ENCODE measurements at regions not wholly inside any gene's neighbourhood (a gene's known extent, or its start where the extent isn't known, plus 50 kb on each side); places are given as distances from the start of the nearest gene placed in this dataset.

GRCh38 chr3:118067439-118067838 lies 967.2 kb downstream of the IGSF11 start:
- H2BK15ac ChIP-seq (ENCODE audit: low read depth, poor library complexity, severe bottlenecking): no peak overlapping the region
- H3K14ac ChIP-seq (ENCODE audit: low read length in 2 of 2): no peak overlapping the region
- no peak overlapping the region for H4K91ac ChIP-seq (ENCODE audit: low read length)
- no peak overlapping the region for H3K23ac ChIP-seq (ENCODE audit: low read length in 2 of 2)
- no peak overlapping the region for H3K4me3 ChIP-seq (ENCODE audit: insufficient read depth in 1 of 2, low read depth in 1 of 2, low read length in 2 of 2)
- H3K4ac ChIP-seq (ENCODE audit: low read depth in 1 of 2, low read length in 2 of 2): no peak overlapping the region
- no peak overlapping the region for H2AFZ ChIP-seq (ENCODE audit: low read depth, low read length)
- no peak overlapping the region for H2BK5ac ChIP-seq (ENCODE audit: low read depth, low read length, poor library complexity, severe bottlenecking)
- H3K9ac ChIP-seq (ENCODE audit: low read length): no peak overlapping the region
- no peak overlapping the region for H3K18ac ChIP-seq (ENCODE audit: low read depth in 1 of 2, low read length in 2 of 2)
- 97% methylated on average over 2 of the region's 4 CpGs for WGBS
- H2AK5ac ChIP-seq (ENCODE audit: low read length, severe bottlenecking): no peak overlapping the region
- H3K9me3 ChIP-seq (ENCODE audit: control insufficient read depth, low read length): peaks cover 20% of the 10 kb centered on the region
- no peaks in the 10 kb centered on the region for H3K27me3 ChIP-seq (ENCODE audit: control insufficient read depth in 1 of 2, insufficient read depth in 1 of 2, low read length in 2 of 2)
- no peaks in the 10 kb centered on the region for H3K4me1 ChIP-seq (ENCODE audit: control insufficient read depth, insufficient read depth, low read depth, low read length)
- H4K8ac ChIP-seq (ENCODE audit: low read length): no peak overlapping the region
- H3K27ac ChIP-seq (ENCODE audit: low read length, poor library complexity, severe bottlenecking): no peak overlapping the region
- no peak overlapping the region for H2BK12ac ChIP-seq (ENCODE audit: low read length in 2 of 2)
- DNase-seq: no peak
- no peak overlapping the region for H2BK120ac ChIP-seq (ENCODE audit: low read depth, low read length)
- H3K79me1 ChIP-seq (replicated peaks; ENCODE audit: low read length, poor library complexity, severe bottlenecking): no peaks in the 10 kb centered on the region
- H3K4me2 ChIP-seq (ENCODE audit: low read length, poor library complexity, severe bottlenecking): no peak overlapping the region
- no peaks in the 10 kb centered on the region for H3K36me3 ChIP-seq (ENCODE audit: control insufficient read depth in 1 of 2, insufficient read depth in 2 of 2, low read depth in 1 of 2, low read length in 2 of 2)

DNA sequence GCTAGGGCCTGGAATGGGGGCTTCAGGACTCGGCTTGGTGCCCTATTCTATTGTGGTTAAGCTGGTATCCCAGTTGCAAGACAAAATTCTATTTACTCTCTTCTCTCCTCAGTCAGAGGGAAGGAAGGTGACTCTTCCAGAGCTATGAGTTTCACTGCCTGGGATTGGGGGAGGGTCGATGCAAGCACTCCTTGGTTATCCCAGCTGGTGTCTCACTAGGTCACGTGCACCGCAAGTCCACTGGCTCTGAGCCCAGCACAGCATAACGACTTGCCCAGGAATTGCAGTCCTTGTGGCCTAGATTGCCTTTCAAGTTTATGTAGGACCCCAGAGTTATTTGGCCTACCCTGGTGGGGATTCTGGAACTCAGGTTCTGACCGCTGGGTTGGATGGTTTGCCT lies 958.8 kb downstream of the IGSF11 start:
- Histone ChIP-seq H2BK5ac (ENCODE audit: low read depth, low read length, poor library complexity, severe bottlenecking) (no peak overlapping the region), H3K4me2 (ENCODE audit: low read length, poor library complexity, severe bottlenecking) (no peak overlapping the region), H3K18ac (ENCODE audit: low read depth in 1 of 2, low read length in 2 of 2) (no peak overlapping the region), H2BK120ac (ENCODE audit: low read depth, low read length) (no peak overlapping the region), H3K14ac (ENCODE audit: low read length in 2 of 2) (no peak overlapping the region), H3K4me3 (ENCODE audit: insufficient read depth in 1 of 2, low read depth in 1 of 2, low read length in 2 of 2) (no peak overlapping the region), H3K4ac (ENCODE audit: low read depth in 1 of 2, low read length in 2 of 2) (no peak overlapping the region), H2AK5ac (ENCODE audit: low read length, severe bottlenecking) (no peak overlapping the region), H2BK15ac (ENCODE audit: low read depth, poor library complexity, severe bottlenecking) (no peak overlapping the region), H3K79me1 (replicated peaks; ENCODE audit: low read length, poor library complexity, severe bottlenecking) (no peaks in the 10 kb centered on the region), H4K91ac (ENCODE audit: low read length) (no peak overlapping the region), H3K27me3 (ENCODE audit: control insufficient read depth in 1 of 2, insufficient read depth in 1 of 2, low read length in 2 of 2) (no peaks in the 10 kb centered on the region), H3K27ac (ENCODE audit: low read length, poor library complexity, severe bottlenecking) (no peak overlapping the region), H3K9me3 (ENCODE audit: control insufficient read depth, low read length) (peaks cover 26% of the 10 kb centered on the region), H3K23ac (ENCODE audit: low read length in 2 of 2) (no peak overlapping the region), H3K9ac (ENCODE audit: low read length) (no peak overlapping the region), H3K4me1 (ENCODE audit: control insufficient read depth, insufficient read depth, low read depth, low read length) (no peaks in the 10 kb centered on the region), H3K36me3 (ENCODE audit: control insufficient read depth in 1 of 2, insufficient read depth in 2 of 2, low read depth in 1 of 2, low read length in 2 of 2) (no peaks in the 10 kb centered on the region), H4K8ac (ENCODE audit: low read length) (no peak overlapping the region), H2BK12ac (ENCODE audit: low read length in 2 of 2) (no peak overlapping the region), H2AFZ (ENCODE audit: low read depth, low read length) (no peak overlapping the region)
- WGBS: 73% methylated on average over 5 of the region's 6 CpGs
- no peak for DNase-seq

GRCh38 chr3:118077332-118077731 lies 957.3 kb downstream of the IGSF11 start:
- H2BK12ac ChIP-seq (ENCODE audit: low read length in 2 of 2): no peak overlapping the region
- no peaks in the 10 kb centered on the region for H3K36me3 ChIP-seq (ENCODE audit: control insufficient read depth in 1 of 2, insufficient read depth in 2 of 2, low read depth in 1 of 2, low read length in 2 of 2)
- no peak overlapping the region for H3K14ac ChIP-seq (ENCODE audit: low read length in 2 of 2)
- H4K91ac ChIP-seq (ENCODE audit: low read length): no peak overlapping the region
- no peak overlapping the region for H2BK15ac ChIP-seq (ENCODE audit: low read depth, poor library complexity, severe bottlenecking)
- H3K27me3 ChIP-seq (ENCODE audit: control insufficient read depth in 1 of 2, insufficient read depth in 1 of 2, low read length in 2 of 2): no peaks in the 10 kb centered on the region
- no peak overlapping the region for H3K4ac ChIP-seq (ENCODE audit: low read depth in 1 of 2, low read length in 2 of 2)
- no peak overlapping the region for H3K27ac ChIP-seq (ENCODE audit: low read length, poor library complexity, severe bottlenecking)
- H4K8ac ChIP-seq (ENCODE audit: low read length): no peak overlapping the region
- H3K4me1 ChIP-seq (ENCODE audit: control insufficient read depth, insufficient read depth, low read depth, low read length): no peaks in the 10 kb centered on the region
- no peak overlapping the region for H2AFZ ChIP-seq (ENCODE audit: low read depth, low read length)
- peaks cover 20% of the 10 kb centered on the region for H3K9me3 ChIP-seq (ENCODE audit: control insufficient read depth, low read length)
- no peak overlapping the region for H3K4me2 ChIP-seq (ENCODE audit: low read length, poor library complexity, severe bottlenecking)
- H2AK5ac ChIP-seq (ENCODE audit: low read length, severe bottlenecking): no peak overlapping the region
- DNase-seq: no peak
- H2BK120ac ChIP-seq (ENCODE audit: low read depth, low read length): no peak overlapping the region
- H3K23ac ChIP-seq (ENCODE audit: low read length in 2 of 2): no peak overlapping the region
- no peak overlapping the region for H2BK5ac ChIP-seq (ENCODE audit: low read depth, low read length, poor library complexity, severe bottlenecking)
- no peak overlapping the region for H3K9ac ChIP-seq (ENCODE audit: low read length)
- H3K18ac ChIP-seq (ENCODE audit: low read depth in 1 of 2, low read length in 2 of 2): no peak overlapping the region
- no peak overlapping the region for H3K4me3 ChIP-seq (ENCODE audit: insufficient read depth in 1 of 2, low read depth in 1 of 2, low read length in 2 of 2)
- 92% methylated on average over 1 of the region's 1 CpG for WGBS
- H3K79me1 ChIP-seq (replicated peaks; ENCODE audit: low read length, poor library complexity, severe bottlenecking): no peaks in the 10 kb centered on the region

DNA sequence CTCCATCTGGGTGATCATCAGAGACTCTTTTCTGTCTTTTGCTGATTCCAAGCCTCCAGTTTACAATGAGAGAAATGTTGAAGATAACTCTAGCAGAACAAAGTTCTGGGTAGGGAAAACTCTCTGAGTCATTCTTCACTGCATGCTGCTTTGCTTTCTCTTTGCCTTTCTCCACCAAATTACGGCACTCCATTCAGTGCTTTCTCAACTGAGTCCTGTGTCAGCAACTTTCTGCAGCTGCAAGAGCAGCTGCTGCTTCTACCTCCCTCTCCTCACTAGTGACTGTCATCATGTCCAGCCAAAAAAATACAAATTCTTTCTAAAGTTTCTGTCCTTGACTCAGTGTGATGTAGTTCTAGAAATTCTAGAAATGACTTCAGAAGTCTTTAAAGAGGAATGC lies 953.8 kb downstream of the IGSF11 start:
- no peaks in the 10 kb centered on the region for H3K79me1 ChIP-seq (replicated peaks; ENCODE audit: low read length, poor library complexity, severe bottlenecking)
- no peaks in the 10 kb centered on the region for H3K36me3 ChIP-seq (ENCODE audit: control insufficient read depth in 1 of 2, insufficient read depth in 2 of 2, low read depth in 1 of 2, low read length in 2 of 2)
- H3K4me2 ChIP-seq (ENCODE audit: low read length, poor library complexity, severe bottlenecking): no peak overlapping the region
- no peak overlapping the region for H3K27ac ChIP-seq (ENCODE audit: low read length, poor library complexity, severe bottlenecking)
- H3K4ac ChIP-seq (ENCODE audit: low read depth in 1 of 2, low read length in 2 of 2): no peak overlapping the region
- H3K9ac ChIP-seq (ENCODE audit: low read length): no peak overlapping the region
- H3K23ac ChIP-seq (ENCODE audit: low read length in 2 of 2): no peak overlapping the region
- 29% methylated on average over 1 of the region's 1 CpG for WGBS
- DNase-seq: peak; percentile 15
- H2BK120ac ChIP-seq (ENCODE audit: low read depth, low read length): no peak overlapping the region
- H2BK5ac ChIP-seq (ENCODE audit: low read depth, low read length, poor library complexity, severe bottlenecking): no peak overlapping the region
- peaks cover 2% of the 10 kb centered on the region for H3K9me3 ChIP-seq (ENCODE audit: control insufficient read depth, low read length)
- H3K27me3 ChIP-seq (ENCODE audit: control insufficient read depth in 1 of 2, insufficient read depth in 1 of 2, low read length in 2 of 2): no peaks in the 10 kb centered on the region
- no peak overlapping the region for H3K4me3 ChIP-seq (ENCODE audit: insufficient read depth in 1 of 2, low read depth in 1 of 2, low read length in 2 of 2)
- no peak overlapping the region for H2BK15ac ChIP-seq (ENCODE audit: low read depth, poor library complexity, severe bottlenecking)
- H3K14ac ChIP-seq (ENCODE audit: low read length in 2 of 2): no peak overlapping the region
- no peak overlapping the region for H4K8ac ChIP-seq (ENCODE audit: low read length)
- no peak overlapping the region for H2AFZ ChIP-seq (ENCODE audit: low read depth, low read length)
- no peaks in the 10 kb centered on the region for H3K4me1 ChIP-seq (ENCODE audit: control insufficient read depth, insufficient read depth, low read depth, low read length)
- H4K91ac ChIP-seq (ENCODE audit: low read length): no peak overlapping the region
- H3K18ac ChIP-seq (ENCODE audit: low read depth in 1 of 2, low read length in 2 of 2): no peak overlapping the region
- no peak overlapping the region for H2AK5ac ChIP-seq (ENCODE audit: low read length, severe bottlenecking)
- no peak overlapping the region for H2BK12ac ChIP-seq (ENCODE audit: low read length in 2 of 2)

Measured in mesenchymal stem cell (in vitro differentiated cells and primary cell).